Endothelial cell of umbilical vein (primary cell): ENCODE measurements at regions not wholly inside any gene's neighbourhood (a gene's known extent, or its start where the extent isn't known, plus 50 kb on each side); places are given as distances from the start of the nearest gene placed in this dataset.
A peak's percentile ranks its signal among the peaks of the same experiment; 100 is the strongest.

Experiments used
- BruUV-seq: library from RNA; stranded (reverse); fragments of 400-500 nt; replicated peaks from 2 replicates; lab custom pipeline; 2021; lab: Mats Ljungman, UMichigan
- CTCF ChIA-PET: fragments of 300-600, 350-600 bp; sonication (Branson Sonifier 250); formaldehyde crosslinking; loops from one replicate; lab custom pipeline; 2021; ENCODE audit warnings: antibody characterized with exemption, inconsistent platforms; lab: Charles Lee
- POLR2A ChIA-PET: fragments of 300-600, 350-600 bp; sonication (Branson Sonifier 250); formaldehyde crosslinking; loops from one replicate; lab custom pipeline; 2021; ENCODE audit warnings: antibody characterized with exemption, inconsistent platforms; lab: Charles Lee
- DNase-seq: peaks from one replicate; pipeline ENCODE4 v3.0.0-alpha.2; 2011; ENCODE audit warnings: low read depth, low spot score
- FAIRE-seq: peaks from 2 replicates; lab custom pipeline; 2011; peaks lifted over from hg19 to GRCh38; lab: Jason Lieb, UNC
- H2AFZ ChIP-seq: 2 replicates; pipeline ENCODE4 v1.6.0; 2012; ENCODE audit warnings: low read depth, low read length, control low read depth, inconsistent platforms
- H3K27ac ChIP-seq: 2 replicates; pipeline ENCODE4 v1.5.1; 2011; ENCODE audit warnings: low read depth, mild to moderate bottlenecking, control low read depth, low read length, moderate library complexity; ENCODE audit not compliant: insufficient read depth
- H3K27me3 ChIP-seq, 2 experiments: 2 replicates each; pipeline versions ENCODE4 v1.6.0 to v1.6.1; 2011; ENCODE audit warnings: low read length in 2 of 2, mixed read lengths in 1 of 2; ENCODE audit not compliant: control insufficient read depth in 2 of 2, insufficient read depth in 2 of 2
- H3K36me3 ChIP-seq, 2 experiments: 2 replicates in 1 of 2; 3 replicates in 1 of 2; pipeline ENCODE4 v1.5.1; 2011; ENCODE audit warnings: low read length in 2 of 2, mild to moderate bottlenecking in 1 of 2, moderate library complexity in 1 of 2; ENCODE audit not compliant: control insufficient read depth in 2 of 2, insufficient read depth in 2 of 2; ENCODE audit errors: extremely low read depth in 1 of 2
- H3K4me1 ChIP-seq: 3 replicates; pipeline ENCODE4 v1.5.1; 2011; ENCODE audit warnings: mild to moderate bottlenecking, low read length; ENCODE audit not compliant: control insufficient read depth, insufficient read depth; ENCODE audit errors: extremely low read depth
- H3K4me2 ChIP-seq: 2 replicates; pipeline ENCODE4 v1.6.1; 2011; ENCODE audit warnings: low read length, control low read depth, mixed read lengths; ENCODE audit not compliant: insufficient read depth
- H3K4me3 ChIP-seq, 3 experiments: fragments of 200-600 bp in 1 of 3; sonication (generic), shearing (Covaris generic) in 1 of 3; replicated peaks in 1 of 3; 2 replicates each; pipeline ENCODE4 v1.5.1; 2011 to 2016; ENCODE audit warnings: control low read depth in 3 of 3, low read length in 3 of 3, mild to moderate bottlenecking in 2 of 3, inconsistent platforms in 1 of 3, low read depth in 1 of 3, moderate library complexity in 1 of 3; ENCODE audit not compliant: insufficient read depth in 1 of 3
- H3K79me2 ChIP-seq: 2 replicates; pipeline ENCODE4 v1.6.0; 2012; ENCODE audit warnings: low read length, inconsistent platforms; ENCODE audit not compliant: control insufficient read depth, insufficient read depth
- H3K9ac ChIP-seq: replicated peaks from 2 replicates; pipeline ENCODE3; 2011; ENCODE audit warnings: low read length, control low read depth; ENCODE audit not compliant: insufficient read depth; ENCODE audit errors: extremely low read depth
- H3K9me1 ChIP-seq: replicated peaks from 3 replicates; pipeline ENCODE4 v1.6.0; 2011; ENCODE audit warnings: mild to moderate bottlenecking, low read length; ENCODE audit not compliant: control insufficient read depth, insufficient read depth; ENCODE audit errors: extremely low read depth
- H3K9me3 ChIP-seq: replicated peaks from 2 replicates; pipeline ENCODE4 v1.5.1; 2012; ENCODE audit warnings: low read length, inconsistent platforms; ENCODE audit not compliant: control insufficient read depth, insufficient read depth
- H4K20me1 ChIP-seq: replicated peaks from 2 replicates; pipeline ENCODE3; 2011; ENCODE audit warnings: mild to moderate bottlenecking, low read length; ENCODE audit not compliant: control insufficient read depth, insufficient read depth; ENCODE audit errors: extremely low read depth
- EZH2 ChIP-seq: IDR thresholded peaks from 2 replicates; pipeline ENCODE4 v1.6.1; 2012; ENCODE audit warnings: borderline replicate concordance, low read depth, mild to moderate bottlenecking, moderate library complexity, low read length, inconsistent platforms; ENCODE audit not compliant: severe bottlenecking
- GATA2 ChIP-seq: IDR thresholded peaks from 2 replicates; pipeline ENCODE4 v1.7.0; 2011; ENCODE audit warnings: low read depth, mild to moderate bottlenecking, moderate library complexity, mixed read lengths, low read length; ENCODE audit not compliant: insufficient read length, insufficient read depth
- MYC ChIP-seq: IDR thresholded peaks from one replicate; pipeline ENCODE4 v1.6.1; 2011; ENCODE audit warnings: mild to moderate bottlenecking, low read depth, low read length
- POLR2A ChIP-seq: IDR thresholded peaks from 2 replicates; pipeline ENCODE4 v1.6.1; 2012; ENCODE audit warnings: low read depth, mild to moderate bottlenecking, control low read depth, low read length
- POLR2AphosphoS5 ChIP-seq: IDR thresholded peaks from 2 replicates; pipeline ENCODE4 v1.6.1; 2012; ENCODE audit warnings: low read depth, mild to moderate bottlenecking, control low read depth, low read length, moderate library complexity; ENCODE audit not compliant: insufficient read depth
- dilution Hi-C: fragments of 300-500 bp; cut with MboI; formaldehyde crosslinking; loops from one replicate; pipeline ENCODE4 v1.15.0; 2019; ENCODE audit warnings: low sequenced_read_pairs; ENCODE audit not compliant: extremely low pct_ligation_motif_present
- intact Hi-C: fragments of 100-400 bp; cut with micrococcal nuclease; formaldehyde crosslinking; loops from one replicate; pipeline ENCODE4 v1.10.0; 2022
- TF ChIP-seq, protein P1 (sequence below): IDR thresholded peaks from 2 replicates; pipeline ENCODE4 v1.6.1; 2011; ENCODE audit not compliant: insufficient read depth, insufficient read length
- TF ChIP-seq, protein P2 (sequence below), 2 donors: IDR thresholded peaks; 1 replicate in 1 of 2; 2 replicates in 1 of 2; pipeline ENCODE4 v1.5.1; 2011; ENCODE audit warnings: low read length in 2 of 2, mild to moderate bottlenecking in 2 of 2, moderate library complexity in 2 of 2, control low read depth in 1 of 2, inconsistent platforms in 1 of 2, low read depth in 1 of 2; ENCODE audit not compliant: insufficient read depth in 1 of 2; ENCODE audit errors: extremely low read depth in 1 of 2

DNA sequence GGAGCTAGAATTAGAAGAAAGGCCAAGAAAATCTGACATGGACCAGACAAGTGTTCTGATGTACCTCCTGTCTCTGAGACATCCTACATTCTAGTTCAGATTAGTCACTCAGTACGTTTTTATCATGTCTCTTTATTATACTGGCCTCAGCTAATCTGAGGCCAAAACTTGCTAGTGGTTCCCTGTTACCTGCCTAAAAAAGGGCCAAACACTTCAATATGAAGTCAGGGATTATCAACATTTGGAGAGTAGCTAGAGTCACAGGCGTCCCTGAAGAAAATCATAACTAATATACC is 587.4 kb downstream of the PRELID2 start:
- no peaks in the 10 kb centered on the region for H3K36me3 ChIP-seq
- no peaks in the 10 kb centered on the region for H3K9me3 ChIP-seq
- H3K27me3 ChIP-seq, result no peaks in the 10 kb centered on the region
- no peaks in the 10 kb centered on the region for H3K79me2 ChIP-seq
- dilution Hi-C loops (no loop called here), intact Hi-C loops (no loop called here)
- DNase-seq (no peak), FAIRE-seq (no peak)
- H4K20me1 ChIP-seq, result no peaks in the 10 kb centered on the region
- no TSS peak for BruUV-seq
- no peak overlapping the region for H3K27ac ChIP-seq
- H3K9me1 ChIP-seq, result no peaks in the 10 kb centered on the region
- no peak overlapping the region for H3K4me3 ChIP-seq
- H3K4me1 ChIP-seq, result peaks cover 28% of the 10 kb centered on the region
- no peak overlapping the region for H3K9ac ChIP-seq
- ChIA-PET POLR2A (no interaction called here), CTCF (interaction anchor here (1.1 kb wide), 1 partner anchor 10 kb away, joined by 3 read pairs; no protein-coding TSS in a partner anchor)
- H3K4me2 ChIP-seq, result no peak overlapping the region
- no peak for TF ChIP-seq EZH2
- no peak for TF ChIP-seq GATA2
- TF ChIP-seq, protein P1, sequence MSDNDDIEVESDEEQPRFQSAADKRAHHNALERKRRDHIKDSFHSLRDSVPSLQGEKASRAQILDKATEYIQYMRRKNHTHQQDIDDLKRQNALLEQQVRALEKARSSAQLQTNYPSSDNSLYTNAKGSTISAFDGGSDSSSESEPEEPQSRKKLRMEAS, result no peak
- peak overlapping the region; percentile 55 for H2AFZ ChIP-seq

DNA sequence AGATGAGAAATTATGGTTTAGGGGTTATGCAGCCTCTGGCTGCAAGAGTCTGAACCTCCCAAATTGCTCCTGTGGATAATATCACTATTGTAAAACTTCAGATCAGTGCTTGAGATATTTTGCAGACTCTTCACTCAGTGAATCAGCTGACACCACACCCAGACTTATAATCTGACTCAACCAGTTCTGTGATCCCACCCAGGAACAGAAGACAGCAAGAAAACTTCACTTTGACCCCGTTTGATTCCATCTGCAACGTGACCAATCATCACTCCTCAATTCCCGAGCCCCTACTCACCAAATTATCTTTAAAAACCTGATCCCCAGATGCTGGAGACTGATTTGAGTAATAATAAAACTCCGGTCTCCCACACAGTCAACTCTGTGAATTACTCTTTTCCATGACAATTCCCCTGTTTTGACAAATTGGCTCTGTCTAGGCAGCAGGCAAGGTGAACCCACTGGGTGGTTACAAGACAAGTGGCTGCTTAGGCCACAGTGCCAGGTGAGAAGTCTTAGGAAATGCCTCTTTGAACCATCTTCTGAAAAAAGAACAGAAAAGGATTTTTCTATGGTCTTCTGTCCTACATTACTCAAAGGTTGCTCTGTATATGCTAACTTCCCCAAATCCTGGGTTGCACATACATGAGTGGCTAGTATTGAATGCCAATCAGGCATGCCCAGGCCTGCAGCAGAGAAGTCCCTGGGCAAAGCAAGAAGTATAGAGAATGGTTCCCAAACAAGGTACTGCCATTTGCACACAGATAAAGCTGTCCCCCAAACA is 588.0 kb downstream of the PRELID2 start:
- ChIA-PET CTCF (interaction anchor here (1.1 kb wide), 1 partner anchor 9 kb away, joined by 3 read pairs; no protein-coding TSS in a partner anchor), POLR2A (no interaction called here)
- H2AFZ ChIP-seq, result peak overlapping the region; percentile 55
- no peaks in the 10 kb centered on the region for H3K9me1 ChIP-seq
- H3K4me3 ChIP-seq, result no peak overlapping the region
- H3K27me3 ChIP-seq, result no peaks in the 10 kb centered on the region
- BruUV-seq, result no TSS peak
- H3K9me3 ChIP-seq, result no peaks in the 10 kb centered on the region
- DNase-seq (no peak), FAIRE-seq (no peak)
- peaks cover 28% of the 10 kb centered on the region for H3K4me1 ChIP-seq
- no peak overlapping the region for H3K4me2 ChIP-seq
- no peaks in the 10 kb centered on the region for H3K79me2 ChIP-seq
- no peaks in the 10 kb centered on the region for H3K36me3 ChIP-seq
- intact Hi-C loops (no loop called here), dilution Hi-C loops (no loop called here)
- TF ChIP-seq, protein P2, sequence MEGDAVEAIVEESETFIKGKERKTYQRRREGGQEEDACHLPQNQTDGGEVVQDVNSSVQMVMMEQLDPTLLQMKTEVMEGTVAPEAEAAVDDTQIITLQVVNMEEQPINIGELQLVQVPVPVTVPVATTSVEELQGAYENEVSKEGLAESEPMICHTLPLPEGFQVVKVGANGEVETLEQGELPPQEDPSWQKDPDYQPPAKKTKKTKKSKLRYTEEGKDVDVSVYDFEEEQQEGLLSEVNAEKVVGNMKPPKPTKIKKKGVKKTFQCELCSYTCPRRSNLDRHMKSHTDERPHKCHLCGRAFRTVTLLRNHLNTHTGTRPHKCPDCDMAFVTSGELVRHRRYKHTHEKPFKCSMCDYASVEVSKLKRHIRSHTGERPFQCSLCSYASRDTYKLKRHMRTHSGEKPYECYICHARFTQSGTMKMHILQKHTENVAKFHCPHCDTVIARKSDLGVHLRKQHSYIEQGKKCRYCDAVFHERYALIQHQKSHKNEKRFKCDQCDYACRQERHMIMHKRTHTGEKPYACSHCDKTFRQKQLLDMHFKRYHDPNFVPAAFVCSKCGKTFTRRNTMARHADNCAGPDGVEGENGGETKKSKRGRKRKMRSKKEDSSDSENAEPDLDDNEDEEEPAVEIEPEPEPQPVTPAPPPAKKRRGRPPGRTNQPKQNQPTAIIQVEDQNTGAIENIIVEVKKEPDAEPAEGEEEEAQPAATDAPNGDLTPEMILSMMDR (IDR thresholded peaks at IDR 0.05; ENCODE audit: extremely low read depth in 1 of 2, insufficient read depth in 1 of 2, low read depth in 1 of 2, low read length in 2 of 2), result no peak
- no peak for TF ChIP-seq MYC
- no peak for TF ChIP-seq GATA2
- no peak for TF ChIP-seq POLR2AphosphoS5
- TF ChIP-seq POLR2A, result no peak
- TF ChIP-seq EZH2, result no peak
- H3K27ac ChIP-seq, result no peak overlapping the region
- no peaks in the 10 kb centered on the region for H4K20me1 ChIP-seq
- H3K9ac ChIP-seq, result no peak overlapping the region
